H9 (cell line): ENCODE measurements at regions not wholly inside any gene's neighbourhood (a gene's known extent, or its start where the extent isn't known, plus 50 kb on each side); places are given as distances from the start of the nearest gene placed in this dataset.
A peak's percentile ranks its signal among the peaks of the same experiment; 100 is the strongest.

Source experiments
- DNase-seq: peaks from one replicate; pipeline ENCODE4 v3.0.0-alpha.2; 2017
- H2AFZ ChIP-seq: one replicate; pipeline ENCODE4 v1.6.1; 2013; ENCODE audit warnings: mild to moderate bottlenecking, low read length, control low read depth, moderate library complexity
- H2AK5ac ChIP-seq: 2 replicates; pipeline ENCODE4 v1.6.1; 2013; ENCODE audit warnings: low read length, control low read depth, mixed read lengths; ENCODE audit not compliant: insufficient read length
- H2BK120ac ChIP-seq: one replicate; pipeline ENCODE4 v1.6.1; 2013; ENCODE audit warnings: low read depth, mild to moderate bottlenecking, low read length, control low read depth, inconsistent platforms; ENCODE audit not compliant: poor library complexity, severe bottlenecking
- H2BK12ac ChIP-seq: 2 replicates; pipeline ENCODE4 v1.6.1; 2013; ENCODE audit warnings: low read length, control low read depth, mixed read lengths, low read depth; ENCODE audit not compliant: insufficient read length
- H2BK15ac ChIP-seq: 2 replicates; pipeline ENCODE4 v1.6.1; 2013; ENCODE audit warnings: low read depth, low read length, control low read depth
- H2BK20ac ChIP-seq: one replicate; pipeline ENCODE4 v1.6.1; 2013; ENCODE audit warnings: low read depth, mild to moderate bottlenecking, low read length, control low read depth, inconsistent platforms; ENCODE audit not compliant: poor library complexity, severe bottlenecking
- H2BK5ac ChIP-seq: 2 replicates; pipeline ENCODE4 v1.6.1; 2013; ENCODE audit warnings: low read length, control low read depth, mixed read lengths; ENCODE audit not compliant: insufficient read length
- H3K14ac ChIP-seq: 2 replicates; pipeline ENCODE4 v1.6.1; 2013; ENCODE audit warnings: low read length, control low read depth; ENCODE audit not compliant: insufficient read depth
- H3K18ac ChIP-seq: 2 replicates; pipeline ENCODE4 v1.6.1; 2013; ENCODE audit warnings: low read depth, mild to moderate bottlenecking, mixed read lengths, low read length, control low read depth; ENCODE audit not compliant: insufficient read length
- H3K23ac ChIP-seq: 2 replicates; pipeline ENCODE4 v1.6.1; 2013; ENCODE audit warnings: low read length, control low read depth, mixed read lengths, low read depth; ENCODE audit not compliant: insufficient read length
- H3K23me2 ChIP-seq: 2 replicates; pipeline ENCODE4 v1.6.1; 2013; ENCODE audit warnings: low read depth, mild to moderate bottlenecking, mixed read lengths, low read length, control low read depth; ENCODE audit not compliant: insufficient read length, poor library complexity, severe bottlenecking
- H3K27ac ChIP-seq: 2 replicates; pipeline ENCODE4 v1.5.1; 2013; ENCODE audit warnings: low read length, control low read depth, mixed read lengths, low read depth; ENCODE audit not compliant: insufficient read length
- H3K27me3 ChIP-seq: 2 replicates; pipeline ENCODE4 v1.6.1; 2013; ENCODE audit warnings: low read length, control low read depth, inconsistent platforms; ENCODE audit not compliant: insufficient read depth
- H3K4ac ChIP-seq: 2 replicates; pipeline ENCODE4 v1.6.1; 2013; ENCODE audit warnings: low read depth, mild to moderate bottlenecking, control low read depth, inconsistent platforms, low read length, moderate library complexity
- H3K4me1 ChIP-seq: 2 replicates; pipeline ENCODE4 v1.6.1; 2013; ENCODE audit warnings: low read length, control low read depth, inconsistent platforms; ENCODE audit not compliant: insufficient read depth
- H3K4me2 ChIP-seq: 2 replicates; pipeline ENCODE4 v1.6.1; 2013; ENCODE audit warnings: low read length, control low read depth, mixed read lengths; ENCODE audit not compliant: insufficient read length, insufficient read depth
- H3K56ac ChIP-seq: 2 replicates; pipeline ENCODE4 v1.6.1; 2013; ENCODE audit warnings: low read depth, mild to moderate bottlenecking, mixed read lengths, low read length, control low read depth; ENCODE audit not compliant: insufficient read length
- H3K79me1 ChIP-seq: 2 replicates; pipeline ENCODE4 v1.6.1; 2013; ENCODE audit warnings: low read depth, mild to moderate bottlenecking, moderate library complexity, low read length, control low read depth, inconsistent platforms; ENCODE audit not compliant: insufficient read depth, poor library complexity, severe bottlenecking
- H3K79me2 ChIP-seq: 2 replicates; pipeline ENCODE4 v1.6.1; 2013; ENCODE audit warnings: low read length, control low read depth, inconsistent platforms; ENCODE audit not compliant: insufficient read depth
- H3K9ac ChIP-seq: 2 replicates; pipeline ENCODE4 v1.6.1; 2013; ENCODE audit warnings: low read length, control low read depth, mixed read lengths; ENCODE audit not compliant: insufficient read length; ENCODE audit errors: extremely low read depth
- H3K9me3 ChIP-seq: one replicate; pipeline ENCODE4 v1.6.1; 2013; ENCODE audit warnings: low read depth, low read length, inconsistent platforms; ENCODE audit not compliant: control insufficient read depth
- H3T11ph ChIP-seq: one replicate; pipeline ENCODE4 v1.6.1; 2013; ENCODE audit warnings: mild to moderate bottlenecking, low read length, control low read depth, inconsistent platforms
- H4K20me1 ChIP-seq: one replicate; pipeline ENCODE4 v1.6.1; 2013; ENCODE audit not compliant: control insufficient read depth, insufficient read length, insufficient read depth
- H4K5ac ChIP-seq: 2 replicates; pipeline ENCODE4 v1.6.1; 2013; ENCODE audit warnings: low read depth, mild to moderate bottlenecking, mixed read lengths, low read length, control low read depth; ENCODE audit not compliant: insufficient read length
- H4K8ac ChIP-seq: replicated peaks from 2 replicates; pipeline ENCODE4 v1.6.1; 2013; ENCODE audit warnings: low read length, control low read depth, mixed read lengths, low read depth; ENCODE audit not compliant: insufficient read length
- H4K91ac ChIP-seq: 2 replicates; pipeline ENCODE4 v1.6.1; 2013; ENCODE audit warnings: low read depth, mild to moderate bottlenecking, moderate library complexity, mixed read lengths, low read length, control low read depth; ENCODE audit not compliant: insufficient read length
- H3K27ac Mint-ChIP-seq, 3 experiments: 2 replicates in 2 of 3; 3 replicates in 1 of 3; pipeline ENCODE4 v1.8.0; 2020 to 2021; ENCODE audit warnings: mixed read lengths in 3 of 3, mild to moderate bottlenecking in 1 of 3, moderate library complexity in 1 of 3
- H3K27me3 Mint-ChIP-seq: 2 replicates; pipeline ENCODE4 v1.8.0; 2021; ENCODE audit warnings: low read depth, mild to moderate bottlenecking, moderate library complexity, mixed read lengths
- H3K36me3 Mint-ChIP-seq, 3 experiments: 2 replicates in 2 of 3; 3 replicates in 1 of 3; pipeline ENCODE4 v1.8.0; 2020 to 2021; ENCODE audit warnings: low read depth in 3 of 3, mixed read lengths in 3 of 3; ENCODE audit not compliant: insufficient read depth in 1 of 3
- H3K4me1 Mint-ChIP-seq, 2 experiments: 2 replicates each; pipeline ENCODE4 v1.8.0; 2020; ENCODE audit warnings: mixed read lengths in 2 of 2
- H3K4me3 Mint-ChIP-seq, 2 experiments: 2 replicates in 1 of 2; 3 replicates in 1 of 2; pipeline ENCODE4 v1.8.0; 2020 to 2021; ENCODE audit warnings: mild to moderate bottlenecking in 2 of 2, mixed read lengths in 2 of 2, moderate library complexity in 1 of 2
- H3K9me3 Mint-ChIP-seq, 2 experiments: 2 replicates in 1 of 2; 3 replicates in 1 of 2; pipeline ENCODE4 v1.8.0; 2020; ENCODE audit warnings: mild to moderate bottlenecking in 2 of 2, mixed read lengths in 2 of 2, moderate library complexity in 1 of 2
- CTCF ChIP-seq: fragments of 200-600 bp; sonication (generic); conservative IDR thresholded peaks from 3 replicates; pipeline ENCODE4 v1.8.0; 2021; ENCODE audit warnings: antibody characterized with exemption, mild to moderate bottlenecking
- WGBS: extraction: QIAGEN DNeasy Blood & Tissue Kit; methylation state at CpG from one replicate; pipeline ENCODE4 v1.1.7; 2013; ENCODE audit warnings: missing lambda C conversion rate, low lambda C conversion rate, mixed read lengths; ENCODE audit not compliant: insufficient read length; ENCODE audit errors: extremely low coverage; 5-methylcytosine and 5-hydroxymethylcytosine counted together

GRCh38 chrX:34300871-34301270 lies 168.8 kb upstream of the FAM47A start:
- H3K23me2 ChIP-seq, result no peaks in the 10 kb centered on the region
- H3K9me3 Mint-ChIP-seq, result peaks cover 0 to 54% of the 10 kb centered on the region in 2 experiments
- H3K23ac ChIP-seq, result no peak overlapping the region
- H3K9ac ChIP-seq, result no peak overlapping the region
- no peaks in the 10 kb centered on the region for H3K79me2 ChIP-seq
- peak; percentile 46 for DNase-seq
- H3K27ac Mint-ChIP-seq, result no peak overlapping the region
- no peak overlapping the region for H3K4ac ChIP-seq
- H2BK120ac ChIP-seq, result no peak overlapping the region
- TF ChIP-seq CTCF, result peak; percentile 91
- no peaks in the 10 kb centered on the region; the same call in 1 of the 2 replicates for H3K27me3 ChIP-seq
- no peak overlapping the region for H2BK20ac ChIP-seq
- H2BK12ac ChIP-seq, result no peak overlapping the region
- H4K91ac ChIP-seq, result no peak overlapping the region
- H3K14ac ChIP-seq, result no peak overlapping the region
- H4K8ac ChIP-seq, result no peak overlapping the region
- WGBS, result no CpG with 5 or more reads among the region's 1 CpG
- H3K4me1 Mint-ChIP-seq, result peaks cover 4 to 7% of the 10 kb centered on the region in 2 experiments; a peak in 3 of 4 replicates
- H3K4me3 Mint-ChIP-seq, result no peak overlapping the region
- H4K5ac ChIP-seq, result no peak overlapping the region
- H4K20me1 ChIP-seq, result no peaks in the 10 kb centered on the region
- no peaks in the 10 kb centered on the region for H3K79me1 ChIP-seq
- no peak overlapping the region for H2AFZ ChIP-seq
- H2AK5ac ChIP-seq, result no peak overlapping the region
- no peak overlapping the region for H3T11ph ChIP-seq
- H3K18ac ChIP-seq, result no peak overlapping the region
- H2BK5ac ChIP-seq, result no peak overlapping the region
- H3K4me1 ChIP-seq, result no peaks in the 10 kb centered on the region
- no peak overlapping the region for H2BK15ac ChIP-seq
- peaks cover 49% of the 10 kb centered on the region for H3K27me3 Mint-ChIP-seq
- H3K36me3 Mint-ChIP-seq, result no peaks in the 10 kb centered on the region
- no peaks in the 10 kb centered on the region for H3K9me3 ChIP-seq
- H3K56ac ChIP-seq, result no peak overlapping the region
- H3K4me2 ChIP-seq, result no peak overlapping the region
- no peak overlapping the region for H3K27ac ChIP-seq
